Retinal pigment epithelial cell (primary cell): ENCODE measurements at regions not wholly inside any gene's neighbourhood (a gene's known extent, or its start where the extent isn't known, plus 50 kb on each side); places are given as distances from the start of the nearest gene placed in this dataset.

ENCODE experiments used
- DNase-seq: peaks from one replicate; pipeline ENCODE4 v3.0.0-alpha.2; 2010; ENCODE audit warnings: low read depth
- H3K4me3 ChIP-seq: 2 replicates; pipeline ENCODE4 v1.5.1; 2011; ENCODE audit warnings: mild to moderate bottlenecking, low read length, control low read depth, moderate library complexity
- TF ChIP-seq, protein P1 (sequence below): conservative IDR thresholded peaks from 2 replicates; pipeline ENCODE4 v1.5.1; 2011; ENCODE audit warnings: low read depth, low read length, control low read depth, inconsistent platforms

DNA sequence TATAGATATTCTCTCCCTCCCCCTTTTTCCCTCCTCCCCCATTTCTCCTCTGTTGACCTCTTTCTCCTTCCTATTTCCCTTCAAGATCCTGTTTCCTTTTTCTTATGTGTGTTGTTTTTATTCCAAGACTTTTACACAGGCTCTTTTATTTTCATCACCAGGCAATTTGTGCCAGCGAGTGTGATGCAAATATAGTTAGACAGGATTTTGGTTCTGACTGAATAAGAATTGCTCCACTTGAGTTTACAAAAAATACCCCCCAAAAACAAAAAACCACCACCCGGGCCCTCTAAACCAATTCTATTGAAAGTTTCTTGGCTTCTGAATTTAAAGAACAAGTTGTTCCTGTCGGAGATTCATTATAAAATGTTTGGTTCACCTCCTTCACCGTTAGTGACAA, 50.9 kb upstream of the MAPK4 start:
- H3K4me3 ChIP-seq, result no peak overlapping the region
- TF ChIP-seq, protein P1, sequence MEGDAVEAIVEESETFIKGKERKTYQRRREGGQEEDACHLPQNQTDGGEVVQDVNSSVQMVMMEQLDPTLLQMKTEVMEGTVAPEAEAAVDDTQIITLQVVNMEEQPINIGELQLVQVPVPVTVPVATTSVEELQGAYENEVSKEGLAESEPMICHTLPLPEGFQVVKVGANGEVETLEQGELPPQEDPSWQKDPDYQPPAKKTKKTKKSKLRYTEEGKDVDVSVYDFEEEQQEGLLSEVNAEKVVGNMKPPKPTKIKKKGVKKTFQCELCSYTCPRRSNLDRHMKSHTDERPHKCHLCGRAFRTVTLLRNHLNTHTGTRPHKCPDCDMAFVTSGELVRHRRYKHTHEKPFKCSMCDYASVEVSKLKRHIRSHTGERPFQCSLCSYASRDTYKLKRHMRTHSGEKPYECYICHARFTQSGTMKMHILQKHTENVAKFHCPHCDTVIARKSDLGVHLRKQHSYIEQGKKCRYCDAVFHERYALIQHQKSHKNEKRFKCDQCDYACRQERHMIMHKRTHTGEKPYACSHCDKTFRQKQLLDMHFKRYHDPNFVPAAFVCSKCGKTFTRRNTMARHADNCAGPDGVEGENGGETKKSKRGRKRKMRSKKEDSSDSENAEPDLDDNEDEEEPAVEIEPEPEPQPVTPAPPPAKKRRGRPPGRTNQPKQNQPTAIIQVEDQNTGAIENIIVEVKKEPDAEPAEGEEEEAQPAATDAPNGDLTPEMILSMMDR, result no peak
- DNase-seq, result no peak
